ENCODE measurements at regions not wholly inside any gene's neighbourhood (a gene's known extent, or its start where the extent isn't known, plus 50 kb on each side); places are given as distances from the start of the nearest gene placed in this dataset.
"Not testable (repeated sequence)": the region's sequence is repeated elsewhere in the genome, so short reads cannot be mapped to it uniquely, and the experiment has no call there.

- DNase-seq = no peak
- Histone ChIP-seq H3K36me3 (no peaks in the 10 kb centered on the region), H3K4me1 (no peaks in the 10 kb centered on the region), H3K9me3 (no peaks in the 10 kb centered on the region), H3K27me3 (no peaks in the 10 kb centered on the region), H3K4me3 (ENCODE audit: low read depth, low read length) (no peak overlapping the region)
- TF ChIP-seq CTCF (IDR thresholded peaks at IDR 0.05; ENCODE audit: low read depth, low read length) = no peak
Observed at GRCh38 chr1:148354284-148354912, 128.7 kb downstream of the PPIAL4G start.

GRCh38 chr1:148353461-148354283 is 129.4 kb downstream of the PPIAL4G start:
- Histone ChIP-seq H3K36me3 (no peaks in the 10 kb centered on the region), H3K4me3 (ENCODE audit: low read depth, low read length) (no peak overlapping the region), H3K27me3 (no peaks in the 10 kb centered on the region), H3K4me1 (no peaks in the 10 kb centered on the region), H3K9me3 (no peaks in the 10 kb centered on the region)
- TF ChIP-seq CTCF (IDR thresholded peaks at IDR 0.05; ENCODE audit: low read depth, low read length) = no peak
- DNase-seq = peak; percentile 46

- no peaks in the 10 kb centered on the region for H3K36me3 ChIP-seq
- TF ChIP-seq CTCF (IDR thresholded peaks at IDR 0.05; ENCODE audit: low read depth, low read length) = no peak
- H3K27me3 ChIP-seq = no peaks in the 10 kb centered on the region
- no peaks in the 10 kb centered on the region for H3K9me3 ChIP-seq
- H3K4me1 ChIP-seq = no peaks in the 10 kb centered on the region
- H3K4me3 ChIP-seq (ENCODE audit: low read depth, low read length) = no peak overlapping the region
- no peak for DNase-seq
Observed at GRCh38 chr1:148352470-148353053, 130.5 kb downstream of the PPIAL4G start.

GRCh38 chr1:148347781-148348180 is 135.3 kb downstream of the PPIAL4G start:
- Histone ChIP-seq H3K4me1 (no peaks in the 10 kb centered on the region), H3K27me3 (no peaks in the 10 kb centered on the region), H3K9me3 (no peaks in the 10 kb centered on the region), H3K36me3 (no peaks in the 10 kb centered on the region), H3K4me3 (ENCODE audit: low read depth, low read length) (no peak overlapping the region)
- no peak for TF ChIP-seq CTCF (IDR thresholded peaks at IDR 0.05; ENCODE audit: low read depth, low read length)
- DNase-seq = no peak

- H3K4me1 ChIP-seq; H3K27me3 ChIP-seq; H3K9me3 ChIP-seq; DNase-seq; H3K4me3 ChIP-seq (ENCODE audit: low read depth, low read length); H3K36me3 ChIP-seq: not testable (repeated sequence)
- peak; percentile 64 for TF ChIP-seq CTCF (IDR thresholded peaks at IDR 0.05; ENCODE audit: low read depth, low read length)
Observed at GRCh38 chr1:148345659-148346151, 137.4 kb downstream of the PPIAL4G start.

GRCh38 chr1:148344651-148345050 is 138.5 kb downstream of the PPIAL4G start:
- not testable (repeated sequence) for H3K27me3 ChIP-seq; H3K36me3 ChIP-seq; H3K9me3 ChIP-seq; H3K4me1 ChIP-seq; DNase-seq; H3K4me3 ChIP-seq (ENCODE audit: low read depth, low read length)

- H3K9me3 ChIP-seq; H3K36me3 ChIP-seq; H3K27me3 ChIP-seq; H3K4me3 ChIP-seq (ENCODE audit: low read depth, low read length); DNase-seq; H3K4me1 ChIP-seq: not testable (repeated sequence)
Observed at GRCh38 chr1:148341729-148342128, 141.4 kb downstream of the PPIAL4G start.

GRCh38 chr1:148336121-148336918 is 146.8 kb downstream of the PPIAL4G start:
- H3K4me1 ChIP-seq; H3K36me3 ChIP-seq; H3K4me3 ChIP-seq (ENCODE audit: low read depth, low read length); DNase-seq; H3K9me3 ChIP-seq; H3K27me3 ChIP-seq: not testable (repeated sequence)

Measured in BE2C (cell line).